ENCODE measurements at regions not wholly inside any gene's neighbourhood (a gene's known extent, or its start where the extent isn't known, plus 50 kb on each side); places are given as distances from the start of the nearest gene placed in this dataset.
"Not testable (repeated sequence)": the region's sequence is repeated elsewhere in the genome, so short reads cannot be mapped to it uniquely, and the experiment has no call there.

DNA sequence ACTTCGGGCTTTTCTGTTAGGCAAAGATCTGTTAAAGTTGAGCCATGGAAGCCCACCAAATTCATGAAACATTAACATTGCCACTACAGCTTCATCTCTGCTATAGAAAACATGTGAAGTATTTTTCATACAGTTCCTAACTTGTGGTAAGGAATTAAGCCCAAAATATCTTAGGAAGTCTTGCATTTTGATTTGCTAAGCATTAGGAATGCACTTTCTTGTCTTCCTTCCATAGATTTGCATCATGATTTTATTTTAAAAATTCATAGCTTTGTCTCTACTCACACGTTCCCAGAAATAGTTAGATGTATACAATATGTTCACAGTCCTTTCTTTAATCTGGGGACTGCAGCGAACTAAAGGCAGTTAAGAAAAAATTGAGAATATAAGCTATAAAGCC is 325.6 kb downstream of the CENPW start:
- H3K9ac ChIP-seq (ENCODE audit: low read length), result no peak overlapping the region
- H3K4me3 ChIP-seq (ENCODE audit: low read length), result no peak overlapping the region
- no peaks in the 10 kb centered on the region for H4K20me1 ChIP-seq (ENCODE audit: insufficient read depth, low read depth, low read length)
- H3K9me2 ChIP-seq (replicated peaks; ENCODE audit: insufficient read depth, low read length), result no peaks in the 10 kb centered on the region
- no peak overlapping the region for H3K27ac ChIP-seq (ENCODE audit: low read length)
- H3K4me1 ChIP-seq (ENCODE audit: low read length), result no peaks in the 10 kb centered on the region
- no peak overlapping the region for H3K4me2 ChIP-seq (ENCODE audit: low read depth, low read length, poor library complexity, severe bottlenecking)
- no peaks in the 10 kb centered on the region for H3K36me3 ChIP-seq (ENCODE audit: insufficient read depth, low read length)
- no peak for DNase-seq
- H3K9me3 ChIP-seq (ENCODE audit: low read length), result no peaks in the 10 kb centered on the region
- H3K79me2 ChIP-seq (ENCODE audit: low read length), result no peaks in the 10 kb centered on the region
- H3K27me3 ChIP-seq (ENCODE audit: low read length), result no peaks in the 10 kb centered on the region
- no peak overlapping the region for H2AFZ ChIP-seq (ENCODE audit: low read length)

DNA sequence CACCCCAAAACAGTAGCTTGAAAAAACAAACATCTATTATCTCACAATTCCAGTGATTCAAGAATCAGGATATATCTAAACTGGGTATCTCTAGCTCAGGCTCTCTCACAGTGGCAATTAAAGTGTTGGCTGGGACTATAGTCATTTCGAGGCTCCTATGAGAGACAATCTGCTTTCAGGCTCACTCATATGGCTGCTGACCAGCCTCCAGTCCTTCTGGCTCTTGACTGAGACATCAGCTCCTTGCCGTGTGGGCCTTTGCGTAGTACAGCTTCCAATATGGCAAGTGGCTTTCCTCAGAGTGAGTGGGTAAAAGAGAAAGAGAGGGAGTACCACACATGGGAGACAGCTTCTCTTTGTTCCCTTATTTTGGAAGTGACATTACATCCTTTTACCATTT is 327.2 kb downstream of the CENPW start:
- Histone ChIP-seq H2AFZ (ENCODE audit: low read length) (no peak overlapping the region), H3K9me3 (ENCODE audit: low read length) (no peaks in the 10 kb centered on the region), H3K4me2 (ENCODE audit: low read depth, low read length, poor library complexity, severe bottlenecking) (no peak overlapping the region), H3K79me2 (ENCODE audit: low read length) (no peaks in the 10 kb centered on the region), H3K4me1 (ENCODE audit: low read length) (no peaks in the 10 kb centered on the region), H3K36me3 (ENCODE audit: insufficient read depth, low read length) (no peaks in the 10 kb centered on the region), H3K9me2 (replicated peaks; ENCODE audit: insufficient read depth, low read length) (no peaks in the 10 kb centered on the region), H3K27ac (ENCODE audit: low read length) (no peak overlapping the region), H3K9ac (ENCODE audit: low read length) (no peak overlapping the region), H3K27me3 (ENCODE audit: low read length) (no peaks in the 10 kb centered on the region), H4K20me1 (ENCODE audit: insufficient read depth, low read depth, low read length) (no peaks in the 10 kb centered on the region), H3K4me3 (ENCODE audit: low read length) (no peak overlapping the region)
- no peak for DNase-seq

DNA sequence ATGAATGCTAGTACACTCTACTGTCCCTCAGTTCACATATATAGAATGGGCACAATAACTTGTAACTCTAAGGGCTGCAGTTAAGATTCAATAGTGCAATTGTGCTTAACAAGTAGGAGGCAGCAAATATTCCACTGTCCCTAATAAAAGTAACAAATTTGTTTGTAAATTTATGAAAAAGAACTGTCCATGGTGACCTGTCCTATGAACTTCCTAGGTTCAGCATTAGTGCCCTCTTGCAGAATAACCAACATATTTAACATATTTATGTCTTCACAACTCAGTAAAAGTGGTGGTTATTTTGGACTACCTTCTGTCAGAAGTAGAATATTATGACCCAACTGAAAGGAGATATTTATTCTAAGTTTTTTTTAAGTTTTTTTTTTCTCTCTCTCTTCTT is 327.8 kb downstream of the CENPW start:
- Histone ChIP-seq H3K27me3 (ENCODE audit: low read length) (no peaks in the 10 kb centered on the region), H3K4me3 (ENCODE audit: low read length) (no peak overlapping the region), H3K36me3 (ENCODE audit: insufficient read depth, low read length) (no peaks in the 10 kb centered on the region), H3K4me1 (ENCODE audit: low read length) (no peaks in the 10 kb centered on the region), H3K9me3 (ENCODE audit: low read length) (no peaks in the 10 kb centered on the region), H3K27ac (ENCODE audit: low read length) (no peak overlapping the region), H3K9me2 (replicated peaks; ENCODE audit: insufficient read depth, low read length) (no peaks in the 10 kb centered on the region), H4K20me1 (ENCODE audit: insufficient read depth, low read depth, low read length) (no peaks in the 10 kb centered on the region), H3K4me2 (ENCODE audit: low read depth, low read length, poor library complexity, severe bottlenecking) (no peak overlapping the region), H3K9ac (ENCODE audit: low read length) (no peak overlapping the region), H2AFZ (ENCODE audit: low read length) (no peak overlapping the region), H3K79me2 (ENCODE audit: low read length) (no peaks in the 10 kb centered on the region)
- DNase-seq, result no peak

DNA sequence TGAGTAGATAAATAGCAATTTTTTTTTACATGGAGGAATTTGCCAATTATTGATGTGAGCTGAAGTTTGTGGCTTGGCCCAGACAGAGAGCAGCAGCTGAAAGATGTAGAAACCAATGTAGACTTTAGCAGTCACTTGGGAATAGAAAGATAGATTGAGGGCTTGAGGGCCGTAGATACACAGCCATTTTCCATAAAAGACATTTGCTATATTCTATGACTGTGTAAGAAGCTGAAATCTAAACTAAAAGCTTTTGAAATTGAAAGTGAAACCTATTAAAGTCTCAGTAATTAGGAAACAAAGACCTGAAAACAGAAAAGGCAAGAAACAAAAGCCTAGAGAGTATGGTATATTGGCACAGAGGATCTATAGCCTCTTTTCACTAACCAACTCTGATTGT is 332.7 kb downstream of the CENPW start:
- Histone ChIP-seq H3K27ac (ENCODE audit: low read length) (no peak overlapping the region), H2AFZ (ENCODE audit: low read length) (no peak overlapping the region), H3K4me2 (ENCODE audit: low read depth, low read length, poor library complexity, severe bottlenecking) (no peak overlapping the region), H3K9ac (ENCODE audit: low read length) (no peak overlapping the region), H3K79me2 (ENCODE audit: low read length) (no peaks in the 10 kb centered on the region), H3K9me3 (ENCODE audit: low read length) (no peaks in the 10 kb centered on the region), H3K4me3 (ENCODE audit: low read length) (no peak overlapping the region), H3K27me3 (ENCODE audit: low read length) (no peaks in the 10 kb centered on the region), H4K20me1 (ENCODE audit: insufficient read depth, low read depth, low read length) (no peaks in the 10 kb centered on the region), H3K36me3 (ENCODE audit: insufficient read depth, low read length) (no peaks in the 10 kb centered on the region), H3K9me2 (replicated peaks; ENCODE audit: insufficient read depth, low read length) (no peaks in the 10 kb centered on the region), H3K4me1 (ENCODE audit: low read length) (no peaks in the 10 kb centered on the region)
- DNase-seq, result no peak

DNA sequence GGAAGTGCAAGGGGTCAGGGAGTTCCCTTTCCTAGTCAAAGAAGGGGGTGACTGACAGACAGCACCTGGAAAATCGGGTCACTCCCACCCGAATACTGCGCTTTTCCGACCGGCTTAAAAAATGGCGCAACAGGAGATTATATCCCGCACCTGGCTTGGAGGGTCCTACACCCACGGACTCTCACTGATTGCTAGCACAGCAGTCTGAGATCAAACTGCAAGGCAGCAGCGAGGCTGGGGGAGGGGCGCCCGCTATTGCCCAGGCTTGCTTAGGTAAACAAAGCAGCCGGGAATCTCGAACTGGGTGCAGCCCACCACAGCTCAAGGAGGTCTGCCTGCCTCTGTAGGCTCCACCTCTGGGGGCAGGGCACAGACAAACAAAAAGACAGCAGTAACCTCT is 333.8 kb downstream of the CENPW start:
- H3K4me1 ChIP-seq (ENCODE audit: low read length); H3K27me3 ChIP-seq (ENCODE audit: low read length); DNase-seq; H4K20me1 ChIP-seq (ENCODE audit: insufficient read depth, low read depth, low read length); H3K9me3 ChIP-seq (ENCODE audit: low read length); H2AFZ ChIP-seq (ENCODE audit: low read length); H3K4me2 ChIP-seq (ENCODE audit: low read depth, low read length, poor library complexity, severe bottlenecking); H3K4me3 ChIP-seq (ENCODE audit: low read length); H3K27ac ChIP-seq (ENCODE audit: low read length); H3K36me3 ChIP-seq (ENCODE audit: insufficient read depth, low read length); H3K9ac ChIP-seq (ENCODE audit: low read length); H3K79me2 ChIP-seq (ENCODE audit: low read length); H3K9me2 ChIP-seq (replicated peaks; ENCODE audit: insufficient read depth, low read length): not testable (repeated sequence)

DNA sequence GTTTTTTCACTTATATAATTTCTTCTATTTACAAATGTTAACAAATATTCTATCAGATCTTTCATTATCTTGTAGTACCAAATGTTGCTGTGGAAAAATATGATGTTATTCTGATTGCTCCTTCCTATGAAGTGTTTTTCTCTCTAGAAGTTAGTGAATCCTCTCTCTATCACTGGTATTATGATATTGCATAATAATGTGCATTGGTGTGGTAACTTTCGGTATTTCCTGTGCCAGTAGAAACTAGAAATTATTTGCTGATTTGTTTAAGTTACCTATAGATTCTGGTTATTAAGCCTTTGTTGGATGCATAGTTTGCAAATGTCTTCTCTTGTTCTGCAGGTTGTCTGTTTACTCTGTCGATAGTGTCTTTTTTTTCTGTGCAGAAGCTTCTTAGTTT is 342.5 kb downstream of the CENPW start:
- H3K4me1 ChIP-seq (ENCODE audit: low read length), result no peaks in the 10 kb centered on the region
- DNase-seq, result no peak
- no peak overlapping the region for H3K4me3 ChIP-seq (ENCODE audit: low read length)
- H3K9me2 ChIP-seq (replicated peaks; ENCODE audit: insufficient read depth, low read length), result no peaks in the 10 kb centered on the region
- no peaks in the 10 kb centered on the region for H3K27me3 ChIP-seq (ENCODE audit: low read length)
- H4K20me1 ChIP-seq (ENCODE audit: insufficient read depth, low read depth, low read length), result no peaks in the 10 kb centered on the region
- no peaks in the 10 kb centered on the region for H3K36me3 ChIP-seq (ENCODE audit: insufficient read depth, low read length)
- H3K9ac ChIP-seq (ENCODE audit: low read length), result no peak overlapping the region
- no peaks in the 10 kb centered on the region for H3K9me3 ChIP-seq (ENCODE audit: low read length)
- H3K4me2 ChIP-seq (ENCODE audit: low read depth, low read length, poor library complexity, severe bottlenecking), result no peak overlapping the region
- no peak overlapping the region for H2AFZ ChIP-seq (ENCODE audit: low read length)
- H3K79me2 ChIP-seq (ENCODE audit: low read length), result no peaks in the 10 kb centered on the region
- no peak overlapping the region for H3K27ac ChIP-seq (ENCODE audit: low read length)

DNA sequence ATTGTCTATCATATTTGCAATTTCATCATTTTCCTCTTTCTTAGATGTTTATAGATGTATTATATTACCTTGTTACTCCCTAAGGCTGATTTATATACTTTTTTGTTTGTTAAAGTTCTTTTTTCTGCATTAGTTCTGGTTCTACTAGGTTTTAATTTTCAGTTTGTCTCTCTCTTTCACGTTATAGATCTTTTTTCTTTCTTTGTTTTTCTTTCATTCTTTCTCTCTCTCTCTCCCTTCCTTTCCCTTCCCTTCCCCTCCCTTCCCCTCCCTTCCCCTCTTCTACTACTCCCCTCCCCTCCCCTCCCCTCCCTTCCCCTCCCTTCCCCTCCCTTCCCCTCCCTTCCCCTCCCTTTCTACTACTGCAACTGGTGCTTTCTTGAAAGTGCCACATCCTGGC is 345.3 kb downstream of the CENPW start:
- no peaks in the 10 kb centered on the region for H4K20me1 ChIP-seq (ENCODE audit: insufficient read depth, low read depth, low read length)
- no peaks in the 10 kb centered on the region for H3K4me1 ChIP-seq (ENCODE audit: low read length)
- H3K9me2 ChIP-seq (replicated peaks; ENCODE audit: insufficient read depth, low read length), result no peaks in the 10 kb centered on the region
- no peak overlapping the region for H3K4me2 ChIP-seq (ENCODE audit: low read depth, low read length, poor library complexity, severe bottlenecking)
- no peak overlapping the region for H3K4me3 ChIP-seq (ENCODE audit: low read length)
- H3K27me3 ChIP-seq (ENCODE audit: low read length), result no peaks in the 10 kb centered on the region
- H2AFZ ChIP-seq (ENCODE audit: low read length), result no peak overlapping the region
- H3K27ac ChIP-seq (ENCODE audit: low read length), result no peak overlapping the region
- H3K9ac ChIP-seq (ENCODE audit: low read length), result no peak overlapping the region
- DNase-seq, result no peak
- no peaks in the 10 kb centered on the region for H3K9me3 ChIP-seq (ENCODE audit: low read length)
- H3K36me3 ChIP-seq (ENCODE audit: insufficient read depth, low read length), result no peaks in the 10 kb centered on the region
- no peaks in the 10 kb centered on the region for H3K79me2 ChIP-seq (ENCODE audit: low read length)

DNA sequence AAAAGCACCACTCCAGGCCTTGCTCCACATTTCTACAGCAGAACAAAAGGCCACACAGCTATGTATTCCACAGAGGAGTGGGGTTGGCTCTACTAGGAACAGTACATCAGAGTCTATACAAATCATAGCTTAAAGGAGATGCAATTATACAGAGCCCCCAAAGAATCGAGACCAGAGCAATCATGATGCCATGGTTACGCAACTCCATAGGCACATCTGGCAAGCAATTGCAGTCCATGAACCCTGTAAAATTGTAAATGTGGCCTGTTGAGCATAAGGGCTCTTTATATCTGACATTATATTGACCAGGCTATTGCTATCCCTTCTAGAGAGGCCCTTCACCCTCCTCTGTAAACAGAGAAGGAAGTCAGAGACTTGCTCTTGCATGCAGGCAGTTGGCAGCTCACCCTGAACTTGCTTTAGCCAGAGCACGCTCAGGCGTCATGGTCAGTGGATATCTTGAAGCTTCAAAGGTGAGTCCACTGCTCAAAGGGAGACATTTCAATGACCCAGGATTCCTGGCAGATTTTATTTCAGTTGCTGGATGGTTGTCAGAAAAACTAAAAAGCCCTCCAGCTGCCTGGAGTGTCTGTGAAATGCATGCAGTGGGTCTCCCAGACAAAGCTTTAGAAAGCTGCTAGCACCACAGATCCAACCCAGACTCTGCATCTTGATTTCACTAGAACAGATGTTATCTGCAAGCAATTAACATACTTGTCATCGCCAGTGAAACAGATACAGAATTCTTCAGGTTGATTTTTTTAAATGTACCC is 357.2 kb downstream of the CENPW start:
- no peak for DNase-seq
- H3K79me2 ChIP-seq (ENCODE audit: low read length), result no peaks in the 10 kb centered on the region
- H3K4me2 ChIP-seq (ENCODE audit: low read depth, low read length, poor library complexity, severe bottlenecking), result no peak overlapping the region
- no peaks in the 10 kb centered on the region for H3K27me3 ChIP-seq (ENCODE audit: low read length)
- H3K9me2 ChIP-seq (replicated peaks; ENCODE audit: insufficient read depth, low read length), result no peaks in the 10 kb centered on the region
- no peaks in the 10 kb centered on the region for H3K36me3 ChIP-seq (ENCODE audit: insufficient read depth, low read length)
- H3K4me3 ChIP-seq (ENCODE audit: low read length), result no peak overlapping the region
- no peak overlapping the region for H3K9ac ChIP-seq (ENCODE audit: low read length)
- no peaks in the 10 kb centered on the region for H4K20me1 ChIP-seq (ENCODE audit: insufficient read depth, low read depth, low read length)
- no peak overlapping the region for H3K27ac ChIP-seq (ENCODE audit: low read length)
- H2AFZ ChIP-seq (ENCODE audit: low read length), result no peak overlapping the region
- no peaks in the 10 kb centered on the region for H3K4me1 ChIP-seq (ENCODE audit: low read length)
- H3K9me3 ChIP-seq (ENCODE audit: low read length), result no peaks in the 10 kb centered on the region

Measured in Karpas-422 (cell line).